Karpas-422 (cell line): ENCODE measurements at regions not wholly inside any gene's neighbourhood (a gene's known extent, or its start where the extent isn't known, plus 50 kb on each side); places are given as distances from the start of the nearest gene placed in this dataset.

Experiments used
- DNase-seq: peaks from one replicate; pipeline ENCODE4 v3.0.0-alpha.2; 2015
- H2AFZ ChIP-seq: fragments of 200-600 bp; sonication (generic); 2 replicates; pipeline ENCODE4 v1.6.1; 2014; ENCODE audit warnings: antibody characterized with exemption, low read length, mixed read lengths
- H3K27ac ChIP-seq: fragments of 200-600 bp; sonication (generic); 2 replicates; pipeline ENCODE4 v1.5.1; 2014; ENCODE audit warnings: mild to moderate bottlenecking, low read length, moderate library complexity
- H3K27me3 ChIP-seq: fragments of 200-600 bp; sonication (generic); 2 replicates; pipeline ENCODE4 v1.6.1; 2014; ENCODE audit warnings: low read length, mixed read lengths
- H3K36me3 ChIP-seq: fragments of 200-600 bp; sonication (generic); 2 replicates; pipeline ENCODE4 v1.6.1; 2014; ENCODE audit warnings: low read length, mixed read lengths; ENCODE audit not compliant: insufficient read depth
- H3K4me1 ChIP-seq: fragments of 200-600 bp; sonication (generic); 2 replicates; pipeline ENCODE4 v1.6.1; 2014; ENCODE audit warnings: mild to moderate bottlenecking, low read length, mixed read lengths
- H3K4me2 ChIP-seq: fragments of 200-600 bp; sonication (generic); 2 replicates; pipeline ENCODE4 v1.6.1; 2014; ENCODE audit warnings: low read length, low read depth, mild to moderate bottlenecking; ENCODE audit not compliant: poor library complexity, severe bottlenecking
- H3K4me3 ChIP-seq: fragments of 200-600 bp; sonication (generic); 2 replicates; pipeline ENCODE4 v1.5.1; 2014; ENCODE audit warnings: mild to moderate bottlenecking, antibody characterized with exemption, low read length, mixed read lengths
- H3K79me2 ChIP-seq: fragments of 200-600 bp; sonication (generic); 2 replicates; pipeline ENCODE4 v1.6.1; 2014; ENCODE audit warnings: mild to moderate bottlenecking, low read length, mixed read lengths
- H3K9ac ChIP-seq: fragments of 200-600 bp; sonication (generic); 2 replicates; pipeline ENCODE4 v1.6.0; 2014; ENCODE audit warnings: low read length
- H3K9me2 ChIP-seq: fragments of 200-600 bp; sonication (generic), shearing (Covaris generic); replicated peaks from 2 replicates; pipeline ENCODE4 v1.6.0; 2014; ENCODE audit warnings: mild to moderate bottlenecking, low read length, moderate library complexity; ENCODE audit not compliant: insufficient read depth
- H3K9me3 ChIP-seq: fragments of 300-700, 200-600 bp; sonication (generic); 2 replicates; pipeline ENCODE4 v1.6.1; 2014; ENCODE audit warnings: low read length, mixed read lengths
- H4K20me1 ChIP-seq: fragments of 200-600 bp; sonication (generic); 2 replicates; pipeline ENCODE4 v1.6.1; 2014; ENCODE audit warnings: mild to moderate bottlenecking, antibody characterized with exemption, low read length, low read depth; ENCODE audit not compliant: insufficient read depth

DNA sequence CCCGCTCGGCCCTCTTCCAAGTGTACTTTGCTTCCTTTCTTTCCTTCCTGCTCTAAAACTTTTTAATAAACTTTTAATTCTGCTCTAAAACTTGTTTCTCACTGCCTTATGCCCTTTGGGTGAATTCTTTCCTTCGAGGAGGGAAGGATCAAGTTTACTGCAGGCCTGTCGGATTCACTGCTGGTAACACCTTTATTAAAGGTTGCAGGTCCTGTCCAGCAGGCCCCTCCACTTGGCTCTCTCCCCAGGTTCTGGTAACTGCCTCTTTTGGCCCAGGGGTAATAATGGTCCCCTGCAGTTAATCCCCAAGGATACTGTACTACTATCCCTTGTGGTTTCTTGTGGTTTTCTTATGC, 152.7 kb upstream of the EEA1 start:
- no peaks in the 10 kb centered on the region for H3K36me3 ChIP-seq
- H3K27me3 ChIP-seq, result no peaks in the 10 kb centered on the region; the same call in 1 of the 2 replicates
- H2AFZ ChIP-seq, result no peak overlapping the region
- H3K4me1 ChIP-seq, result no peaks in the 10 kb centered on the region
- H3K79me2 ChIP-seq, result no peaks in the 10 kb centered on the region
- H3K4me3 ChIP-seq, result no peak overlapping the region
- no peak overlapping the region for H3K4me2 ChIP-seq
- no peak overlapping the region for H3K27ac ChIP-seq
- no peaks in the 10 kb centered on the region for H3K9me3 ChIP-seq
- no peaks in the 10 kb centered on the region for H3K9me2 ChIP-seq
- no peak overlapping the region for H3K9ac ChIP-seq
- no peaks in the 10 kb centered on the region for H4K20me1 ChIP-seq
- DNase-seq, result no peak

GRCh38 chr12:93085383-93086287, 156.5 kb upstream of the EEA1 start:
- Histone ChIP-seq H3K9me3 (no peaks in the 10 kb centered on the region), H2AFZ (no peak overlapping the region), H3K79me2 (no peaks in the 10 kb centered on the region), H3K4me1 (no peaks in the 10 kb centered on the region), H3K9me2 (no peaks in the 10 kb centered on the region), H3K4me3 (no peak overlapping the region), H3K36me3 (no peaks in the 10 kb centered on the region), H3K4me2 (no peak overlapping the region), H3K27me3 (no peaks in the 10 kb centered on the region), H4K20me1 (no peaks in the 10 kb centered on the region), H3K9ac (no peak overlapping the region), H3K27ac (no peak overlapping the region)
- no peak for DNase-seq

GRCh38 chr12:93086288-93086727, 157.2 kb upstream of the EEA1 start:
- Histone ChIP-seq H2AFZ (no peak overlapping the region), H3K9ac (no peak overlapping the region), H3K4me3 (no peak overlapping the region), H3K9me3 (no peaks in the 10 kb centered on the region), H3K27me3 (no peaks in the 10 kb centered on the region), H3K9me2 (no peaks in the 10 kb centered on the region), H3K4me2 (no peak overlapping the region), H3K36me3 (no peaks in the 10 kb centered on the region), H3K79me2 (no peaks in the 10 kb centered on the region), H3K4me1 (no peaks in the 10 kb centered on the region), H3K27ac (no peak overlapping the region), H4K20me1 (no peaks in the 10 kb centered on the region)
- DNase-seq, result no peak

DNA sequence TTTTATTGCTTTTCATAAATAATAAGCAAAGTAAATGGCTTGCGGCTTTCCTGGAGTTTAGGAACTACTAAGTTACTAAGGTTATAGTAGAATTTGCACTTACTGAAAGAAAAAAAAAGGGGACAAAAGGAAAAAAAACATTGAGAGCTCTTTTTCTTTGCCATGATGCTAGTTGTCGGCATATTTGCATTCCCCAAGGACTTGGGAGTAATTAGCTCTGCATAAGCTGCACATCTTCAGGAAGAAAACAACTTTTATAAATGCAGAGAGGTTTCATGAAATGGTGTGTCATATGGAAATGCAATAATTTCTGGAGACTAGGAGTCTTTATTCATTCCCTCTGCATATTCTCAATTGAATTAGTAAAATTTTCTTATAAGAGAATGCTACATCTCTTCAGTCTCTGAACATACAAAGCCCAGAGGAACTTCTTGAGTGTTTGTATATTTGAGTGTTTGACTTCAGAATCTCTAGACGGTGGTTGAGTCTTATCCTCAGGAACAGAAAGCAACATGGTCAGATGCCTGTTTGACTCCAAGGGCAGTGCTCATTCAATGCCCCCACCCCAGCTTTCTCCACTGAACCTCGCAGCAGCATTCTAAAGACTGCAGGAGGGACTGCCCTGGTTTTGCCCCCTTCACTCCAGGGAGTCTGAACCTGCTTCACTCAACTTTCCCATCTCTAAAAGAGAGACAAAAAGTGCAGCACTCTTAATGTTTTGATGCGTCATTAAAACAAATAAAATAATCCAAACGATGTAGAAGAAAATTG, 158.9 kb upstream of the EEA1 start:
- Histone ChIP-seq H3K27me3 (no peaks in the 10 kb centered on the region), H3K4me3 (no peak overlapping the region), H3K9me3 (no peaks in the 10 kb centered on the region), H3K4me1 (no peaks in the 10 kb centered on the region), H3K36me3 (no peaks in the 10 kb centered on the region), H3K9ac (no peak overlapping the region), H2AFZ (no peak overlapping the region), H3K9me2 (no peaks in the 10 kb centered on the region), H4K20me1 (no peaks in the 10 kb centered on the region), H3K4me2 (no peak overlapping the region), H3K27ac (no peak overlapping the region), H3K79me2 (no peaks in the 10 kb centered on the region)
- DNase-seq, result no peak

DNA sequence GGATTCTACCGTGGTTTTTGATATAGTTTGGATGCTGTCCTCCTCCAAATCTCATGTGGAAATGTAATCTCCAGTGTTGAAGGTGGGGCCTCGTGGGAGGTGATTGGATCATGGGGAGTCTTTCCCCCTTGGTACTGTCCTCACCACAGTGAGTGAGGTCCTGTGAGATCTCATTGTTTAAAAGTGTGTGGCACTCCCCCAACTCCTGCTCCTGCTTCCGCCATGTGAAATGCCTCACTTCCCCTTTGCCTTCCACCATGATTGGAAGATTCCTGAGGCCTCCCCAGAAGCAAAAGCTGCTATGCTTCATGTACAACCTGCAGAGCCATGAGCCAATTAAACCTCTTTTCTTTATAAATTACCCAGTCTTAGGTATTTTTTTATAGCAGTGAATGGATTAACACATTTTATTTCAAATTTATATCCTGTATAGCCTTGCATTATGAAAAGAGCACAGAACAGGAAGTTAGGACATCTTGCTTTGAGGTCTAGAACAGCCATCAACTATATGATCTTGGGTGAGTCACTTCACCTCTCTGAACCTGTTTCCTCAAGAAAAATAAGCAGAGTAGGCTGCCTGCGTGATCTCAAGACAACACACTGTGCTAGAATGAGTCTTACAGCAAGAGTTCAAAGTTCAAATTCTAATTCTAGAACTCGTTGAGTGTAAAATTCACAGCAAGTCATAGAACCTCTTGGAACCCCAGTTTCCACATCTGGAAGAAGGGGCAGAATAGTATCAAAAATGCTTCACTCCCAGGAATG, 160.9 kb upstream of the EEA1 start:
- Histone ChIP-seq H2AFZ (no peak overlapping the region), H3K4me1 (no peaks in the 10 kb centered on the region), H3K4me2 (no peak overlapping the region), H3K27me3 (no peaks in the 10 kb centered on the region), H3K27ac (no peak overlapping the region), H3K9me2 (no peaks in the 10 kb centered on the region), H3K9ac (no peak overlapping the region), H3K79me2 (no peaks in the 10 kb centered on the region), H3K36me3 (no peaks in the 10 kb centered on the region), H3K9me3 (no peaks in the 10 kb centered on the region), H3K4me3 (no peak overlapping the region), H4K20me1 (no peaks in the 10 kb centered on the region)
- no peak for DNase-seq

DNA sequence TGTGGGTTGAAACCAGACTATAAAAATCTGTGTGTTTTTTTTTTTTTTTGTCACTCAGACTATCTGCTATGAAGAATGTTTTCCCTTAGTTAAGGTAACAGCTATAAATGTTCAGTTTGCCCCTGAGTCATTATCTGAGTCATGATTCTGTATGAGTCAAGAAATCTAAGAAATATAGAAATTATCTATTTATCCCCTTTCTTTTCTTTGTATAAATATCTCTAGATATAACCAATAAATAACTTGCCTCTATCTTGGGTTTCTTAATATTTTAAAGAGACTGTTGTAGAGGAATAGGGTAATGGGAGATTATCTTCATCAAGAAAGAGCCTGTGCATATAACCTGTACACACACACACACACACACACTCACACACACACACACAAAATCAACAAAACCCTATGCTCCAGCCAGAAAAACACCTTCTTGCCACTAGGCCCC, 161.7 kb upstream of the EEA1 start:
- no peaks in the 10 kb centered on the region for H4K20me1 ChIP-seq

DNA sequence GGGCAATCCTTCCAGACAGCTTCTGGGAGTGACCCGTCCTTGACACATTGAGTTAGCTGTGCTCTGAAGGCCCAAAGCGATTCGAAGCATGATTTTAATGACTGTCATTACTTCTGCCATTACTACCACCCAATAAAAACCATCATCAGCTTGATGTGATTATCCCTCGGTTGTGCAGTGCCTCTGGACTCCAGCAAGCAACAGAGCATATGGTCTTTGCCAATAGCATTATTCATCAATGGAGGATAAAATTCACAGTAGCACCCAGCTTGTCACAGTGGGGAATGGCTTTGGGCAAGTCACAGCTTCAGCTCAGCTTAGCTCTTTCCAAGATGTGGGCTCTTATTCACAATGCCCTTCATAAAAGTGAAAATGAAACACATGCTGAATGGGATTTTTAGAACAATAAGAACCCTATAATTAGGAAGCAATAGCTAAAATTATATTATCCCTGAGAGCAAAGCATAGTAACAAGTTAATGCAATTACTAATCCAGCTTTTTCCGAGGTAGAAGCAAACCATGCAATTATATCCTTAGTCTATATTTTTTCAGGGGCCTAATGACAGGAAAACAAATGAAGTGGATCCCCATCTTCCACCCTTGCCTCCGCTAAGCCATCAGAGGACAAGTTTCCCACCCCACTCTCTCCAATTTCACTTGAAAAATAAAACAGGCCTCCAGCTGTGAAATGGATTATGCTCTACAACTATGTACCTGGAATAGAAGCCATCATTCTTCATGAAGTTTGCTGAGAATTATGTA, 163.0 kb upstream of the EEA1 start:
- no peaks in the 10 kb centered on the region for H3K4me1 ChIP-seq
- no peak overlapping the region for H3K27ac ChIP-seq
- no peaks in the 10 kb centered on the region for H3K9me2 ChIP-seq

More for the DNA sequence above, 161.7 kb upstream of the EEA1 start:
- Histone ChIP-seq H3K4me3 (no peak overlapping the region), H3K9ac (no peak overlapping the region), H3K4me2 (no peak overlapping the region), H3K4me1 (no peaks in the 10 kb centered on the region), H3K9me3 (no peaks in the 10 kb centered on the region), H3K27ac (no peak overlapping the region), H3K36me3 (no peaks in the 10 kb centered on the region), H3K9me2 (no peaks in the 10 kb centered on the region), H2AFZ (no peak overlapping the region), H3K27me3 (no peaks in the 10 kb centered on the region), H3K79me2 (no peaks in the 10 kb centered on the region)
- no peak for DNase-seq

More for the DNA sequence above, 163.0 kb upstream of the EEA1 start:
- no peaks in the 10 kb centered on the region for H3K9me3 ChIP-seq
- no peak overlapping the region for H3K4me3 ChIP-seq
- no peak overlapping the region for H3K4me2 ChIP-seq
- H3K9ac ChIP-seq, result no peak overlapping the region
- no peaks in the 10 kb centered on the region for H3K36me3 ChIP-seq
- no peaks in the 10 kb centered on the region for H3K27me3 ChIP-seq
- H4K20me1 ChIP-seq, result no peaks in the 10 kb centered on the region
- no peaks in the 10 kb centered on the region for H3K79me2 ChIP-seq
- no peak overlapping the region for H2AFZ ChIP-seq
- no peak for DNase-seq
